ENCODE measurements at regions not wholly inside any gene's neighbourhood (a gene's known extent, or its start where the extent isn't known, plus 50 kb on each side); places are given as distances from the start of the nearest gene placed in this dataset.

DNA sequence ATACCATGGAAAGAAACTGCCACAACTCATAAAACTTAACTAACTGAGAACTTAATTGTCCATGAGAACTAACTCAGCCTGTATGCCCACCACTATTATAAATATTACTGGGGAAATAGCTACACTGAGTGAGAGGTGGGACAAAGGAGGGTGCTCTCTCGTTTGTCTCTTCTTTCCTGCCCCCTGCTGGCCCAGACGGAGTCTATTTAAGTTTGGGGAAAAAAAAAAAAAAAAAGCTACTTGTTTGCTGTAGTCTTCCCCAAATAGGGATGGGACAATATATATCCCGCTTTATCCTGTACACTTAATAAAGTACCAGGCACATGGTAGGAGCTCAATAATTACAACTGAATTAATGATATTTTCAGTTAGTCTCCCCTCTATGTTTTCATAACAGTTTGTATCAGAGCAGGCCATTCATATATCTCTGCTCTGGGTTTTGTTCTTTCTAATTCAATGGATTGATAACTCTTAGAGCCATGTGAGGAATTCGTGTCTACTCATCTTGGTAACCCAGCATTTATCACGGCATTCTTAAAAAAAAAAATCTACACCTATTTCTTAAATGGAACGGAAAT is 647.6 kb upstream of the PKDCC start:
- TF ChIP-seq POLR2A (IDR thresholded peaks at IDR 0.05; ENCODE audit: low read depth, low read length) (no peak), SPI1 (IDR thresholded peaks at IDR 0.05; ENCODE audit: low read depth, low read length) (no peak), POLR2AphosphoS5 (IDR thresholded peaks at IDR 0.05; ENCODE audit: low read depth, low read length) (no peak)
